ENCODE measurements at regions not wholly inside any gene's neighbourhood (a gene's known extent, or its start where the extent isn't known, plus 50 kb on each side); places are given as distances from the start of the nearest gene placed in this dataset.

GRCh38 chr16:73275448-73275847 lies 227.5 kb upstream of the ZFHX3 start:
- DNase-seq (ENCODE audit: insufficient read length, low spot score) (no peak), FAIRE-seq (no peak)
- no peak for TF ChIP-seq CTCF (IDR thresholded peaks at IDR 0.05; ENCODE audit: insufficient read depth, missing control alignments)

- DNase-seq (ENCODE audit: insufficient read length, low spot score) (no peak), FAIRE-seq (no peak)
- TF ChIP-seq CTCF (IDR thresholded peaks at IDR 0.05; ENCODE audit: insufficient read depth, missing control alignments), result no peak
Measured at GRCh38 chr16:73275024-73275423, 227.1 kb upstream of the ZFHX3 start.

GRCh38 chr16:73274140-73274539 lies 226.2 kb upstream of the ZFHX3 start:
- no peak for DNase-seq (ENCODE audit: insufficient read length, low spot score)
- FAIRE-seq, result no peak
- TF ChIP-seq CTCF (IDR thresholded peaks at IDR 0.05; ENCODE audit: insufficient read depth, missing control alignments), result no peak

GRCh38 chr16:73268366-73268993 lies 220.6 kb upstream of the ZFHX3 start:
- peak; percentile 29 for TF ChIP-seq CTCF (IDR thresholded peaks at IDR 0.05; ENCODE audit: insufficient read depth, missing control alignments)
- no peak for DNase-seq (ENCODE audit: insufficient read length, low spot score)
- no peak for FAIRE-seq

- DNase-seq (ENCODE audit: insufficient read length, low spot score) (no peak), FAIRE-seq (no peak)
Measured at GRCh38 chr16:73265935-73266334, 218.0 kb upstream of the ZFHX3 start.

GRCh38 chr16:73265124-73265837 lies 217.4 kb upstream of the ZFHX3 start:
- FAIRE-seq (no peak), DNase-seq (ENCODE audit: insufficient read length, low spot score) (no peak)
- TF ChIP-seq CTCF (IDR thresholded peaks at IDR 0.05; ENCODE audit: insufficient read depth, missing control alignments), result no peak

More at GRCh38 chr16:73265935-73266334, 218.0 kb upstream of the ZFHX3 start:
- TF ChIP-seq CTCF (IDR thresholded peaks at IDR 0.05; ENCODE audit: insufficient read depth, missing control alignments), result no peak

- FAIRE-seq (no peak), DNase-seq (ENCODE audit: insufficient read length, low spot score) (no peak)
- TF ChIP-seq CTCF (IDR thresholded peaks at IDR 0.05; ENCODE audit: insufficient read depth, missing control alignments), result no peak
Measured at GRCh38 chr16:73262931-73263330, 215.0 kb upstream of the ZFHX3 start.
